Naive thymus-derived CD8-positive, alpha-beta T cell (primary cell): ENCODE measurements at regions not wholly inside any gene's neighbourhood (a gene's known extent, or its start where the extent isn't known, plus 50 kb on each side); places are given as distances from the start of the nearest gene placed in this dataset.

ENCODE experiments used
- ATAC-seq, 2 donors: fragments of 150-1000 bp; cut with Tn5 transposase in 1 of 2; sonication (Bioruptor Pico), chemical (Tn5 transposase) in 1 of 2; 1 replicate in 1 of 2; 2 replicates in 1 of 2; pipeline ENCODE4 v1.10.0; 2021; ENCODE audit warnings: mild to moderate bottlenecking in 2 of 2, moderate library complexity in 2 of 2
- POLR2A ChIA-PET: fragments of 350-600 bp; sonication (Branson Sonifier 250); formaldehyde crosslinking; loops from one replicate; lab custom pipeline; 2021; ENCODE audit warnings: antibody characterized with exemption; lab: Charles Lee
- DNase-seq, 10 donors: peaks; one replicate each; pipeline versions ENCODE4 v3.0.0 to v3.0.0-alpha.2; 2020 to 2022
- H3K27ac Mint-ChIP-seq, 10 donors: one replicate each; pipeline ENCODE4 v1.8.0; 2020 to 2022; ENCODE audit warnings: mild to moderate bottlenecking in 10 of 10, mixed read lengths in 10 of 10, moderate library complexity in 4 of 10, inconsistent platforms in 1 of 10
- H3K27me3 Mint-ChIP-seq, 5 donors: one replicate each; pipeline ENCODE4 v1.8.0; 2021 to 2022; ENCODE audit warnings: mixed read lengths in 5 of 5
- H3K36me3 Mint-ChIP-seq, 3 donors: one replicate each; pipeline ENCODE4 v1.8.0; 2020 to 2022; ENCODE audit warnings: mixed read lengths in 3 of 3, mild to moderate bottlenecking in 2 of 3, inconsistent platforms in 1 of 3
- H3K4me1 Mint-ChIP-seq, 4 donors: one replicate each; pipeline ENCODE4 v1.8.0; 2021 to 2022; ENCODE audit warnings: mixed read lengths in 4 of 4
- H3K4me3 Mint-ChIP-seq, 10 donors: one replicate each; pipeline ENCODE4 v1.8.0; 2020 to 2022; ENCODE audit warnings: mild to moderate bottlenecking in 10 of 10, mixed read lengths in 10 of 10, moderate library complexity in 6 of 10, inconsistent platforms in 1 of 10
- H3K9me3 Mint-ChIP-seq, 9 donors: one replicate each; pipeline ENCODE4 v1.8.0; 2020 to 2022; ENCODE audit warnings: mixed read lengths in 9 of 9, mild to moderate bottlenecking in 3 of 9, inconsistent platforms in 1 of 9, moderate library complexity in 1 of 9

GRCh38 chrX:117038918-117039440, 576.2 kb upstream of the CT83 start:
- POLR2A ChIA-PET: no interaction called here
- DNase-seq: no peak
- no peak overlapping the region for H3K4me3 Mint-ChIP-seq
- no peak overlapping the region for H3K27ac Mint-ChIP-seq
- no peaks in the 10 kb centered on the region for H3K36me3 Mint-ChIP-seq
- H3K27me3 Mint-ChIP-seq: no peaks in the 10 kb centered on the region
- ATAC-seq: no peak
- H3K9me3 Mint-ChIP-seq: peaks cover 0 to 12% (median 2%) of the 10 kb centered on the region in 9 donors
- H3K4me1 Mint-ChIP-seq: no peaks in the 10 kb centered on the region

- DNase-seq: no peak
- POLR2A ChIA-PET: no interaction called here
- no peaks in the 10 kb centered on the region for H3K4me1 Mint-ChIP-seq
- no peak for ATAC-seq
- peaks cover 0 to 14% (median under 1%) of the 10 kb centered on the region in 9 donors for H3K9me3 Mint-ChIP-seq
- H3K4me3 Mint-ChIP-seq: no peak overlapping the region
- H3K36me3 Mint-ChIP-seq: no peaks in the 10 kb centered on the region
- no peaks in the 10 kb centered on the region for H3K27me3 Mint-ChIP-seq
- no peak overlapping the region for H3K27ac Mint-ChIP-seq
Observed at GRCh38 chrX:117010243-117010642, 547.5 kb upstream of the CT83 start.

- POLR2A ChIA-PET: no interaction called here
- no peak for ATAC-seq
Observed at GRCh38 chrX:117002981-117003380, 540.2 kb upstream of the CT83 start.

GRCh38 chrX:116975517-116975916, 512.7 kb upstream of the CT83 start:
- POLR2A ChIA-PET: no interaction called here
- DNase-seq: no peak
- Mint-ChIP-seq H3K27me3 (no peaks in the 10 kb centered on the region), H3K9me3 (peaks cover 0 to 13% (median 6%) of the 10 kb centered on the region in 9 donors), H3K36me3 (no peaks in the 10 kb centered on the region), H3K27ac (no peak overlapping the region), H3K4me3 (no peak overlapping the region), H3K4me1 (no peaks in the 10 kb centered on the region)
- no peak for ATAC-seq

More at GRCh38 chrX:117002981-117003380, 540.2 kb upstream of the CT83 start:
- no peak overlapping the region for H3K4me3 Mint-ChIP-seq
- no peak for DNase-seq
- peaks cover 0 to 11% (median 1%) of the 10 kb centered on the region in 9 donors for H3K9me3 Mint-ChIP-seq
- H3K36me3 Mint-ChIP-seq: no peaks in the 10 kb centered on the region
- H3K27ac Mint-ChIP-seq: no peak overlapping the region
- H3K27me3 Mint-ChIP-seq: no peaks in the 10 kb centered on the region
- H3K4me1 Mint-ChIP-seq: no peaks in the 10 kb centered on the region

- DNase-seq: no peak
- ATAC-seq: no peak
- Mint-ChIP-seq H3K36me3 (no peaks in the 10 kb centered on the region), H3K27ac (no peak overlapping the region), H3K4me1 (no peaks in the 10 kb centered on the region), H3K9me3 (peaks cover 0 to 5% (median 3%) of the 10 kb centered on the region in 9 donors), H3K4me3 (no peak overlapping the region), H3K27me3 (no peaks in the 10 kb centered on the region)
- POLR2A ChIA-PET: no interaction called here
Observed at GRCh38 chrX:116972362-116972761, 509.6 kb upstream of the CT83 start.

- DNase-seq (no peak), ATAC-seq (no peak)
- no peak overlapping the region for H3K4me3 Mint-ChIP-seq
- H3K36me3 Mint-ChIP-seq: no peaks in the 10 kb centered on the region
- H3K27me3 Mint-ChIP-seq: no peaks in the 10 kb centered on the region
- H3K9me3 Mint-ChIP-seq: peaks cover 0 to 10% (median 2%) of the 10 kb centered on the region in 9 donors
- peaks cover 0 to 2% (median 0%) of the 10 kb centered on the region in 4 donors for H3K4me1 Mint-ChIP-seq
- POLR2A ChIA-PET: no interaction called here
- no peak overlapping the region for H3K27ac Mint-ChIP-seq
Observed at GRCh38 chrX:116961872-116962582, 499.3 kb upstream of the CT83 start.

GRCh38 chrX:116930311-116930710, 467.5 kb upstream of the CT83 start:
- POLR2A ChIA-PET: no interaction called here
- Mint-ChIP-seq H3K4me1 (no peaks in the 10 kb centered on the region), H3K27ac (no peak overlapping the region), H3K4me3 (no peak overlapping the region), H3K27me3 (no peaks in the 10 kb centered on the region), H3K9me3 (peaks cover 0 to 6% (median 0%) of the 10 kb centered on the region in 9 donors), H3K36me3 (no peaks in the 10 kb centered on the region)
- no peak for DNase-seq
- no peak for ATAC-seq

GRCh38 chrX:116897526-116897925, 434.8 kb upstream of the CT83 start:
- H3K4me3 Mint-ChIP-seq: no peak overlapping the region
- no peaks in the 10 kb centered on the region for H3K4me1 Mint-ChIP-seq
- H3K27me3 Mint-ChIP-seq: no peaks in the 10 kb centered on the region
- POLR2A ChIA-PET: no interaction called here
- peaks cover 0 to 4% (median 0%) of the 10 kb centered on the region in 3 donors for H3K36me3 Mint-ChIP-seq
- no peak for DNase-seq
- H3K9me3 Mint-ChIP-seq: peaks cover 0 to 21% (median 6%) of the 10 kb centered on the region in 9 donors
- ATAC-seq: no peak
- H3K27ac Mint-ChIP-seq: no peak overlapping the region

GRCh38 chrX:116881961-116882360, 419.2 kb upstream of the CT83 start:
- Mint-ChIP-seq H3K4me3 (no peak overlapping the region), H3K27me3 (no peaks in the 10 kb centered on the region), H3K9me3 (peaks cover 0 to 17% (median 2%) of the 10 kb centered on the region in 9 donors), H3K36me3 (no peaks in the 10 kb centered on the region), H3K27ac (no peak overlapping the region), H3K4me1 (no peaks in the 10 kb centered on the region)
- ATAC-seq: no peak
- POLR2A ChIA-PET: no interaction called here
- no peak for DNase-seq

- Mint-ChIP-seq H3K4me3 (no peak overlapping the region), H3K9me3 (peaks cover 0 to 4% (median 0%) of the 10 kb centered on the region in 9 donors), H3K36me3 (no peaks in the 10 kb centered on the region), H3K27ac (no peak overlapping the region), H3K4me1 (no peaks in the 10 kb centered on the region), H3K27me3 (no peaks in the 10 kb centered on the region)
- no peak for ATAC-seq
- no peak for DNase-seq
- POLR2A ChIA-PET: no interaction called here
Observed at GRCh38 chrX:116873671-116874070, 410.9 kb upstream of the CT83 start.

GRCh38 chrX:116872931-116873330, 410.2 kb upstream of the CT83 start:
- Mint-ChIP-seq H3K27ac (no peak overlapping the region), H3K4me3 (no peak overlapping the region), H3K4me1 (no peaks in the 10 kb centered on the region), H3K27me3 (no peaks in the 10 kb centered on the region), H3K9me3 (peaks cover 0 to 4% (median 0%) of the 10 kb centered on the region in 9 donors), H3K36me3 (no peaks in the 10 kb centered on the region)
- POLR2A ChIA-PET: no interaction called here
- ATAC-seq (no peak), DNase-seq (no peak)

GRCh38 chrX:116863029-116863428, 400.3 kb upstream of the CT83 start:
- POLR2A ChIA-PET: no interaction called here

GRCh38 chrX:116862340-116862739, 399.6 kb upstream of the CT83 start:
- ATAC-seq (no peak), DNase-seq (no peak)
- Mint-ChIP-seq H3K27me3 (no peaks in the 10 kb centered on the region), H3K4me1 (no peaks in the 10 kb centered on the region), H3K27ac (no peak overlapping the region), H3K9me3 (peaks cover 0 to 9% (median 0%) of the 10 kb centered on the region in 9 donors), H3K4me3 (no peak overlapping the region), H3K36me3 (no peaks in the 10 kb centered on the region)
- POLR2A ChIA-PET: no interaction called here

More at GRCh38 chrX:116863029-116863428, 400.3 kb upstream of the CT83 start:
- Mint-ChIP-seq H3K4me3 (no peak overlapping the region), H3K36me3 (no peaks in the 10 kb centered on the region), H3K27ac (no peak overlapping the region), H3K9me3 (peaks cover 0 to 10% (median 0%) of the 10 kb centered on the region in 9 donors), H3K4me1 (no peaks in the 10 kb centered on the region), H3K27me3 (no peaks in the 10 kb centered on the region)
- no peak for ATAC-seq
- DNase-seq: no peak
